A549 (cell line): ENCODE measurements at regions not wholly inside any gene's neighbourhood (a gene's known extent, or its start where the extent isn't known, plus 50 kb on each side); places are given as distances from the start of the nearest gene placed in this dataset.

Experiments used
- ATAC-seq, 2 experiments: fragments of 200-7000 bp in 1 of 2; fragments of >200 bp in 1 of 2; cut with Nextera tagmentation in 1 of 2; cut with Tn5 transposase in 1 of 2; 3 replicates each; pipeline versions ENCODE4 v1.8.0 to v1.9.1; 2018 to 2020; ENCODE audit warnings: mild to moderate bottlenecking in 1 of 2, moderate library complexity in 1 of 2
- CTCF ChIA-PET: fragments of 300-600 bp; sonication (Branson Sonifier 250); formaldehyde crosslinking; extraction: SDS; loops from one replicate; lab custom pipeline; 2021; ENCODE audit warnings: antibody characterized with exemption, inconsistent platforms; lab: Yijun Ruan, JAX
- POLR2A ChIA-PET: fragments of 350-600 bp; formaldehyde crosslinking; extraction: SDS; loops from one replicate; lab custom pipeline; 2021; ENCODE audit warnings: antibody characterized with exemption, inconsistent platforms; lab: Yijun Ruan, JAX
- DNase-seq, 2 experiments: peaks; one replicate each; pipeline versions ENCODE4 v3.0.0 to v3.0.0-alpha.2; 2011 to 2016; ENCODE audit warnings: low read depth in 1 of 2, low spot score in 1 of 2
- FAIRE-seq: peaks from 2 replicates; lab custom pipeline; 2011; peaks lifted over from hg19 to GRCh38; lab: Jason Lieb, UNC
- H3K27ac ChIP-seq, 2 experiments: fragments of >200 bp; sonication (Bioruptor Twin); formaldehyde crosslinking; 3 replicates each; pipeline ENCODE4 v1.5.1; 2016 to 2017
- H3K4me1 ChIP-seq: fragments of >200 bp; sonication (Bioruptor Twin); formaldehyde crosslinking; 3 replicates; pipeline ENCODE4 v1.6.1; 2016
- H3K4me2 ChIP-seq: fragments of >200 bp; sonication (Bioruptor Twin); formaldehyde crosslinking; 3 replicates; pipeline ENCODE4 v1.6.1; 2016
- H3K4me3 ChIP-seq: fragments of >200 bp; sonication (Bioruptor Twin); formaldehyde crosslinking; 3 replicates; pipeline ENCODE4 v1.5.1; 2016
- H3K9me3 ChIP-seq: fragments of >200 bp; sonication (Bioruptor Twin); formaldehyde crosslinking; 3 replicates; pipeline ENCODE4 v1.6.1; 2016
- ATOH8 ChIP-seq: fragments of 250-450 bp; sonication (Bioruptor Pico); IDR thresholded peaks from 2 replicates; pipeline ENCODE4 v1.5.0; 2020; ENCODE audit warnings: low read depth, mild to moderate bottlenecking, moderate library complexity
- BHLHE40 ChIP-seq: IDR thresholded peaks from 2 replicates; pipeline ENCODE4 v1.6.1; 2012; ENCODE audit warnings: low read depth, low read length, inconsistent platforms
- CHD4 ChIP-seq: fragments of 200-600 bp; sonication (generic); IDR thresholded peaks from 2 replicates; pipeline ENCODE4 v1.6.1; 2016; ENCODE audit warnings: antibody characterized with exemption, mild to moderate bottlenecking, borderline replicate concordance
- EHF ChIP-seq: fragments of 250-450 bp; sonication (Bioruptor Pico); IDR thresholded peaks from 2 replicates; pipeline ENCODE4 v1.5.0; 2020; ENCODE audit warnings: mild to moderate bottlenecking
- EHMT2 ChIP-seq: fragments of 200-600 bp; sonication (generic); IDR thresholded peaks from 2 replicates; pipeline ENCODE4 v1.6.1; 2016; ENCODE audit warnings: antibody characterized with exemption, low read depth, mild to moderate bottlenecking, moderate library complexity
- EP300 ChIP-seq, 2 experiments: fragments of >200 bp; sonication (Bioruptor Twin); formaldehyde crosslinking; IDR thresholded peaks; 2 replicates in 1 of 2; 3 replicates in 1 of 2; pipeline ENCODE4 v1.6.1; 2016 to 2017
- FOSB ChIP-seq: fragments of 250-450 bp; sonication (Bioruptor Pico); IDR thresholded peaks from 2 replicates; pipeline ENCODE4 v1.5.0; 2020; ENCODE audit warnings: mild to moderate bottlenecking, moderate library complexity
- FOXS1 ChIP-seq: fragments of 250-450 bp; sonication (Bioruptor Pico); IDR thresholded peaks from 2 replicates; pipeline ENCODE4 v1.5.0; 2020; ENCODE audit warnings: mild to moderate bottlenecking, moderate library complexity
- GATA3 ChIP-seq: IDR thresholded peaks from 2 replicates; pipeline ENCODE4 v1.6.1; 2012; ENCODE audit warnings: borderline replicate concordance
- HDAC2 ChIP-seq: fragments of 200-600 bp; sonication (generic); IDR thresholded peaks from 2 replicates; pipeline ENCODE4 v1.6.1; 2016
- HOXA7 ChIP-seq: fragments of 250-450 bp; sonication (Bioruptor Pico); IDR thresholded peaks from 2 replicates; pipeline ENCODE4 v1.5.0; 2020; ENCODE audit warnings: mild to moderate bottlenecking, moderate library complexity
- HOXB5 ChIP-seq: fragments of 250-450 bp; sonication (Bioruptor Pico); IDR thresholded peaks from 2 replicates; pipeline ENCODE4 v1.5.0; 2020; ENCODE audit warnings: mild to moderate bottlenecking, moderate library complexity
- JUN ChIP-seq, 2 experiments: fragments of >200 bp; sonication (Bioruptor Twin); formaldehyde crosslinking; IDR thresholded peaks; 2 replicates in 1 of 2; 3 replicates in 1 of 2; pipeline ENCODE4 v1.6.1; 2016 to 2017
- JUNB ChIP-seq: fragments of >200 bp; sonication (Bioruptor Twin); formaldehyde crosslinking; IDR thresholded peaks from 2 replicates; pipeline ENCODE4 v1.6.1; 2016
- KDM1A ChIP-seq: fragments of 200-600 bp; sonication (generic); IDR thresholded peaks from 2 replicates; pipeline ENCODE4 v1.6.1; 2016; ENCODE audit warnings: low read depth, mild to moderate bottlenecking
- MAFK ChIP-seq: fragments of 450-650 bp; IDR thresholded peaks from 2 replicates; pipeline ENCODE4 v1.6.1; 2014; ENCODE audit not compliant: partially characterized antibody
- MAZ ChIP-seq: fragments of 150-350 bp; IDR thresholded peaks from 2 replicates; pipeline ENCODE4 v1.6.1; 2014; ENCODE audit warnings: antibody characterized with exemption, low read depth, low read length, borderline replicate concordance
- POLR2AphosphoS2 ChIP-seq: conservative IDR thresholded peaks from 2 replicates; pipeline ENCODE4 v1.6.1; 2012; ENCODE audit warnings: low read length, improper control_type of control experiment, inconsistent platforms
- REST ChIP-seq: fragments of 200-600 bp; sonication (generic); IDR thresholded peaks from 2 replicates; pipeline ENCODE4 v1.6.1; 2016; ENCODE audit warnings: antibody characterized with exemption, mild to moderate bottlenecking, moderate library complexity
- RNF2 ChIP-seq: fragments of 200-600 bp; sonication (generic); IDR thresholded peaks from 2 replicates; pipeline ENCODE4 v1.6.1; 2016; ENCODE audit warnings: low read depth, mild to moderate bottlenecking, antibody characterized with exemption, moderate library complexity, borderline replicate concordance
- TP53 ChIP-seq: fragments of 250-450 bp; sonication (Bioruptor Pico); IDR thresholded peaks from 2 replicates; pipeline ENCODE4 v1.5.0; 2021; ENCODE audit warnings: mild to moderate bottlenecking, moderate library complexity
- ZNF302 ChIP-seq: fragments of 250-450 bp; sonication (Bioruptor Pico); IDR thresholded peaks from 2 replicates; pipeline ENCODE4 v1.9.0; 2021; ENCODE audit warnings: inconsistent platforms, mild to moderate bottlenecking, moderate library complexity
- WGBS: methylation state at CpG from one replicate; pipeline ENCODE4 v1.1.6; 2017; ENCODE audit errors: missing lambda C conversion rate; 5-methylcytosine and 5-hydroxymethylcytosine counted together
- TF ChIP-seq, protein P1 (sequence below): fragments of 250-450 bp; sonication (Bioruptor Pico); IDR thresholded peaks from 2 replicates; pipeline ENCODE4 v1.5.0; 2021; ENCODE audit warnings: mild to moderate bottlenecking, moderate library complexity, borderline replicate concordance
- TF ChIP-seq, protein P2 (sequence below): fragments of >200 bp; sonication (Bioruptor Twin); formaldehyde crosslinking; IDR thresholded peaks from 2 replicates; pipeline ENCODE4 v1.6.1; 2016
- TF ChIP-seq, protein P3 (sequence below): fragments of 450-650 bp; IDR thresholded peaks from 2 replicates; pipeline ENCODE4 v1.6.1; 2014; ENCODE audit warnings: antibody characterized with exemption

GRCh38 chr14:62322216-62322615, 560.0 kb downstream of the SNAPC1 start:
- Histone ChIP-seq H3K27ac (no peak overlapping the region), H3K9me3 (no peaks in the 10 kb centered on the region), H3K4me1 (no peaks in the 10 kb centered on the region), H3K4me3 (no peak overlapping the region), H3K4me2 (no peak overlapping the region)
- FAIRE-seq = no peak
- no peak for DNase-seq
- ChIA-PET CTCF (no interaction called here), POLR2A (no interaction called here)
- TF ChIP-seq, protein P1, sequence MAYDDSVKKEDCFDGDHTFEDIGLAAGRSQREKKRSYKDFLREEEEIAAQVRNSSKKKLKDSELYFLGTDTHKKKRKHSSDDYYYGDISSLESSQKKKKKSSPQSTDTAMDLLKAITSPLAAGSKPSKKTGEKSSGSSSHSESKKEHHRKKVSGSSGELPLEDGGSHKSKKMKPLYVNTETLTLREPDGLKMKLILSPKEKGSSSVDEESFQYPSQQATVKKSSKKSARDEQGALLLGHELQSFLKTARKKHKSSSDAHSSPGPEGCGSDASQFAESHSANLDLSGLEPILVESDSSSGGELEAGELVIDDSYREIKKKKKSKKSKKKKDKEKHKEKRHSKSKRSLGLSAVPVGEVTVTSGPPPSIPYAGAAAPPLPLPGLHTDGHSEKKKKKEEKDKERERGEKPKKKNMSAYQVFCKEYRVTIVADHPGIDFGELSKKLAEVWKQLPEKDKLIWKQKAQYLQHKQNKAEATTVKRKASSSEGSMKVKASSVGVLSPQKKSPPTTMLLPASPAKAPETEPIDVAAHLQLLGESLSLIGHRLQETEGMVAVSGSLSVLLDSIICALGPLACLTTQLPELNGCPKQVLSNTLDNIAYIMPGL (CRISPR knock-in tag) = no peak
- TF ChIP-seq JUNB (no peak), FOXS1 (CRISPR knock-in tag) (no peak), MAFK (no peak), HOXA7 (CRISPR knock-in tag) (no peak), TP53 (CRISPR knock-in tag) (no peak), FOSB (CRISPR knock-in tag) (no peak), ATOH8 (no peak), GATA3 (no peak), JUN (IDR thresholded peaks at IDR 0.05) (no peak), KDM1A (no peak), EP300 (IDR thresholded peaks at IDR 0.05) (no peak), CHD4 (no peak), HDAC2 (no peak), EHMT2 (no peak), REST (no peak), HOXB5 (CRISPR knock-in tag) (no peak), EHF (CRISPR knock-in tag) (no peak)
- TF ChIP-seq, protein P2, sequence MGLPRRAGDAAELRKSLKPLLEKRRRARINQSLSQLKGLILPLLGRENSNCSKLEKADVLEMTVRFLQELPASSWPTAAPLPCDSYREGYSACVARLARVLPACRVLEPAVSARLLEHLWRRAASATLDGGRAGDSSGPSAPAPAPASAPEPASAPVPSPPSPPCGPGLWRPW = no peak
- WGBS = 18% methylated on average over 6 of the region's 6 CpGs
- ATAC-seq = no peak

DNA sequence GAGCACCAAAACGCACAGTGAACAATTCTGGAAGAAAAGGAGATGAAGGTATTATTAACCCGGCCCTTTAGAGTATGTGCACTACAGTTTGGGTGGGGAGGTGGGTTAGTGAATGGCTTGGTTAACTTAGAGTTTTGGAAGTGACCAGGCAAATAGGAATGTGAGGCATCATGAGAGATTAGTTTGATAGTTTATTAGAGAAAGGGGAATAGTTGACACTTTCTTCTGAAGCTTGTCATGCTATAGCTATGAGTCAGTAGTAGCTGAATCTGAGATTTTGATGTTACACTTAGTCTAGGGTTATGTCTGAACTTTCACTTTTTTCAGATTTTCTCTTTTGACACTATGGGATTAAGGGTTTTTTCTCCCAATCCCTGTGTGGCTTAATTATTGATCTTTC, 567.2 kb downstream of the SNAPC1 start:
- WGBS = 37% methylated on average over 2 of the region's 2 CpGs
- CTCF ChIA-PET = no interaction called here
- ATAC-seq = no peak
- Histone ChIP-seq H3K4me3 (no peak overlapping the region), H3K9me3 (no peaks in the 10 kb centered on the region), H3K27ac (no peak overlapping the region), H3K4me2 (no peak overlapping the region), H3K4me1 (no peaks in the 10 kb centered on the region)
- POLR2A ChIA-PET = no interaction called here
- FAIRE-seq = no peak
- no peak for TF ChIP-seq MAZ
- TF ChIP-seq POLR2AphosphoS2 = no peak
- TF ChIP-seq BHLHE40 = no peak
- TF ChIP-seq FOXS1 (CRISPR knock-in tag) = no peak
- TF ChIP-seq RNF2 = no peak
- TF ChIP-seq ZNF302 (CRISPR knock-in tag) = no peak
- no peak for TF ChIP-seq MAFK
- TF ChIP-seq, protein P3, sequence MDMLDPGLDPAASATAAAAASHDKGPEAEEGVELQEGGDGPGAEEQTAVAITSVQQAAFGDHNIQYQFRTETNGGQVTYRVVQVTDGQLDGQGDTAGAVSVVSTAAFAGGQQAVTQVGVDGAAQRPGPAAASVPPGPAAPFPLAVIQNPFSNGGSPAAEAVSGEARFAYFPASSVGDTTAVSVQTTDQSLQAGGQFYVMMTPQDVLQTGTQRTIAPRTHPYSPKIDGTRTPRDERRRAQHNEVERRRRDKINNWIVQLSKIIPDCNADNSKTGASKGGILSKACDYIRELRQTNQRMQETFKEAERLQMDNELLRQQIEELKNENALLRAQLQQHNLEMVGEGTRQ = no peak
- DNase-seq = no peak
